ENCODE measurements at regions not wholly inside any gene's neighbourhood (a gene's known extent, or its start where the extent isn't known, plus 50 kb on each side); places are given as distances from the start of the nearest gene placed in this dataset.

- Histone ChIP-seq H3K36me3 (ENCODE audit: control insufficient read depth, insufficient read depth, low read length) (no peaks in the 10 kb centered on the region), H3K9ac (ENCODE audit: low read length) (no peak overlapping the region), H3K27ac (ENCODE audit: low read depth, low read length) (no peak overlapping the region), H3K27me3 (ENCODE audit: control insufficient read depth, insufficient read depth, low read length) (no peaks in the 10 kb centered on the region), H3K4me1 (ENCODE audit: control insufficient read depth, insufficient read depth, low read length) (no peaks in the 10 kb centered on the region), H3K4me3 (ENCODE audit: low read depth, low read length) (no peak overlapping the region), H3K9me3 (ENCODE audit: control insufficient read depth, insufficient read depth, low read depth, low read length) (no peaks in the 10 kb centered on the region)
Measured at GRCh38 chr12:91851741-91852477, 293.7 kb downstream of the BTG1 start.

GRCh38 chr12:91846466-91847055 is 299.1 kb downstream of the BTG1 start:
- Histone ChIP-seq H3K27me3 (ENCODE audit: control insufficient read depth, insufficient read depth, low read length) (no peaks in the 10 kb centered on the region), H3K4me1 (ENCODE audit: control insufficient read depth, insufficient read depth, low read length) (no peaks in the 10 kb centered on the region), H3K4me3 (ENCODE audit: low read depth, low read length) (no peak overlapping the region), H3K9me3 (ENCODE audit: control insufficient read depth, insufficient read depth, low read depth, low read length) (no peaks in the 10 kb centered on the region), H3K27ac (ENCODE audit: low read depth, low read length) (no peak overlapping the region), H3K9ac (ENCODE audit: low read length) (no peak overlapping the region), H3K36me3 (ENCODE audit: control insufficient read depth, insufficient read depth, low read length) (no peaks in the 10 kb centered on the region)

- H3K9me3 ChIP-seq (ENCODE audit: control insufficient read depth, insufficient read depth, low read depth, low read length): no peaks in the 10 kb centered on the region
- H3K4me3 ChIP-seq (ENCODE audit: low read depth, low read length): no peak overlapping the region
- no peak overlapping the region for H3K9ac ChIP-seq (ENCODE audit: low read length)
- no peaks in the 10 kb centered on the region for H3K4me1 ChIP-seq (ENCODE audit: control insufficient read depth, insufficient read depth, low read length)
- H3K36me3 ChIP-seq (ENCODE audit: control insufficient read depth, insufficient read depth, low read length): no peaks in the 10 kb centered on the region
- no peaks in the 10 kb centered on the region for H3K27me3 ChIP-seq (ENCODE audit: control insufficient read depth, insufficient read depth, low read length)
- no peak overlapping the region for H3K27ac ChIP-seq (ENCODE audit: low read depth, low read length)
Measured at GRCh38 chr12:91845365-91845764, 300.3 kb downstream of the BTG1 start.

- H3K4me1 ChIP-seq (ENCODE audit: control insufficient read depth, insufficient read depth, low read length): no peaks in the 10 kb centered on the region
- no peak overlapping the region for H3K4me3 ChIP-seq (ENCODE audit: low read depth, low read length)
- no peaks in the 10 kb centered on the region for H3K9me3 ChIP-seq (ENCODE audit: control insufficient read depth, insufficient read depth, low read depth, low read length)
- no peaks in the 10 kb centered on the region for H3K27me3 ChIP-seq (ENCODE audit: control insufficient read depth, insufficient read depth, low read length)
- no peaks in the 10 kb centered on the region for H3K36me3 ChIP-seq (ENCODE audit: control insufficient read depth, insufficient read depth, low read length)
- H3K9ac ChIP-seq (ENCODE audit: low read length): no peak overlapping the region
- no peak overlapping the region for H3K27ac ChIP-seq (ENCODE audit: low read depth, low read length)
Measured at GRCh38 chr12:91841822-91842221, 303.8 kb downstream of the BTG1 start.

GRCh38 chr12:91836696-91837095 is 308.9 kb downstream of the BTG1 start:
- Histone ChIP-seq H3K4me1 (ENCODE audit: control insufficient read depth, insufficient read depth, low read length) (no peaks in the 10 kb centered on the region), H3K27me3 (ENCODE audit: control insufficient read depth, insufficient read depth, low read length) (no peaks in the 10 kb centered on the region), H3K36me3 (ENCODE audit: control insufficient read depth, insufficient read depth, low read length) (no peaks in the 10 kb centered on the region), H3K4me3 (ENCODE audit: low read depth, low read length) (no peak overlapping the region), H3K9ac (ENCODE audit: low read length) (no peak overlapping the region), H3K27ac (ENCODE audit: low read depth, low read length) (no peak overlapping the region), H3K9me3 (ENCODE audit: control insufficient read depth, insufficient read depth, low read depth, low read length) (no peaks in the 10 kb centered on the region)

GRCh38 chr12:91836264-91836663 is 309.4 kb downstream of the BTG1 start:
- Histone ChIP-seq H3K27ac (ENCODE audit: low read depth, low read length) (no peak overlapping the region), H3K27me3 (ENCODE audit: control insufficient read depth, insufficient read depth, low read length) (no peaks in the 10 kb centered on the region), H3K4me1 (ENCODE audit: control insufficient read depth, insufficient read depth, low read length) (no peaks in the 10 kb centered on the region), H3K9me3 (ENCODE audit: control insufficient read depth, insufficient read depth, low read depth, low read length) (no peaks in the 10 kb centered on the region), H3K4me3 (ENCODE audit: low read depth, low read length) (no peak overlapping the region), H3K9ac (ENCODE audit: low read length) (no peak overlapping the region), H3K36me3 (ENCODE audit: control insufficient read depth, insufficient read depth, low read length) (no peaks in the 10 kb centered on the region)

GRCh38 chr12:91835693-91836092 is 310.0 kb downstream of the BTG1 start:
- Histone ChIP-seq H3K4me1 (ENCODE audit: control insufficient read depth, insufficient read depth, low read length) (no peaks in the 10 kb centered on the region), H3K9me3 (ENCODE audit: control insufficient read depth, insufficient read depth, low read depth, low read length) (no peaks in the 10 kb centered on the region), H3K27ac (ENCODE audit: low read depth, low read length) (no peak overlapping the region), H3K36me3 (ENCODE audit: control insufficient read depth, insufficient read depth, low read length) (no peaks in the 10 kb centered on the region), H3K27me3 (ENCODE audit: control insufficient read depth, insufficient read depth, low read length) (no peaks in the 10 kb centered on the region), H3K9ac (ENCODE audit: low read length) (no peak overlapping the region), H3K4me3 (ENCODE audit: low read depth, low read length) (no peak overlapping the region)

- Histone ChIP-seq H3K36me3 (ENCODE audit: control insufficient read depth, insufficient read depth, low read length) (no peaks in the 10 kb centered on the region), H3K9ac (ENCODE audit: low read length) (no peak overlapping the region), H3K27ac (ENCODE audit: low read depth, low read length) (no peak overlapping the region), H3K4me1 (ENCODE audit: control insufficient read depth, insufficient read depth, low read length) (no peaks in the 10 kb centered on the region), H3K9me3 (ENCODE audit: control insufficient read depth, insufficient read depth, low read depth, low read length) (no peaks in the 10 kb centered on the region), H3K27me3 (ENCODE audit: control insufficient read depth, insufficient read depth, low read length) (no peaks in the 10 kb centered on the region), H3K4me3 (ENCODE audit: low read depth, low read length) (no peak overlapping the region)
Measured at GRCh38 chr12:91833780-91834359, 311.8 kb downstream of the BTG1 start.

- Histone ChIP-seq H3K4me1 (ENCODE audit: control insufficient read depth, insufficient read depth, low read length) (no peaks in the 10 kb centered on the region), H3K27ac (ENCODE audit: low read depth, low read length) (no peak overlapping the region), H3K9ac (ENCODE audit: low read length) (no peak overlapping the region), H3K9me3 (ENCODE audit: control insufficient read depth, insufficient read depth, low read depth, low read length) (no peaks in the 10 kb centered on the region), H3K36me3 (ENCODE audit: control insufficient read depth, insufficient read depth, low read length) (no peaks in the 10 kb centered on the region), H3K4me3 (ENCODE audit: low read depth, low read length) (no peak overlapping the region), H3K27me3 (ENCODE audit: control insufficient read depth, insufficient read depth, low read length) (no peaks in the 10 kb centered on the region)
Measured at GRCh38 chr12:91825999-91826398, 319.6 kb downstream of the BTG1 start.

- no peaks in the 10 kb centered on the region for H3K36me3 ChIP-seq (ENCODE audit: control insufficient read depth, insufficient read depth, low read length)
- H3K9ac ChIP-seq (ENCODE audit: low read length): no peak overlapping the region
- H3K4me3 ChIP-seq (ENCODE audit: low read depth, low read length): no peak overlapping the region
- no peaks in the 10 kb centered on the region for H3K9me3 ChIP-seq (ENCODE audit: control insufficient read depth, insufficient read depth, low read depth, low read length)
- H3K27me3 ChIP-seq (ENCODE audit: control insufficient read depth, insufficient read depth, low read length): no peaks in the 10 kb centered on the region
- no peak overlapping the region for H3K27ac ChIP-seq (ENCODE audit: low read depth, low read length)
- no peaks in the 10 kb centered on the region for H3K4me1 ChIP-seq (ENCODE audit: control insufficient read depth, insufficient read depth, low read length)
Measured at GRCh38 chr12:91824991-91825390, 320.7 kb downstream of the BTG1 start.

- no peaks in the 10 kb centered on the region for H3K4me1 ChIP-seq (ENCODE audit: control insufficient read depth, insufficient read depth, low read length)
- no peak overlapping the region for H3K4me3 ChIP-seq (ENCODE audit: low read depth, low read length)
- no peaks in the 10 kb centered on the region for H3K36me3 ChIP-seq (ENCODE audit: control insufficient read depth, insufficient read depth, low read length)
- no peak overlapping the region for H3K27ac ChIP-seq (ENCODE audit: low read depth, low read length)
- no peak overlapping the region for H3K9ac ChIP-seq (ENCODE audit: low read length)
- no peaks in the 10 kb centered on the region for H3K9me3 ChIP-seq (ENCODE audit: control insufficient read depth, insufficient read depth, low read depth, low read length)
- H3K27me3 ChIP-seq (ENCODE audit: control insufficient read depth, insufficient read depth, low read length): no peaks in the 10 kb centered on the region
Measured at GRCh38 chr12:91819132-91819447, 326.6 kb downstream of the BTG1 start.

All from HUES6 (cell line).